ENCODE measurements at regions not wholly inside any gene's neighbourhood (a gene's known extent, or its start where the extent isn't known, plus 50 kb on each side); places are given as distances from the start of the nearest gene placed in this dataset.

DNA sequence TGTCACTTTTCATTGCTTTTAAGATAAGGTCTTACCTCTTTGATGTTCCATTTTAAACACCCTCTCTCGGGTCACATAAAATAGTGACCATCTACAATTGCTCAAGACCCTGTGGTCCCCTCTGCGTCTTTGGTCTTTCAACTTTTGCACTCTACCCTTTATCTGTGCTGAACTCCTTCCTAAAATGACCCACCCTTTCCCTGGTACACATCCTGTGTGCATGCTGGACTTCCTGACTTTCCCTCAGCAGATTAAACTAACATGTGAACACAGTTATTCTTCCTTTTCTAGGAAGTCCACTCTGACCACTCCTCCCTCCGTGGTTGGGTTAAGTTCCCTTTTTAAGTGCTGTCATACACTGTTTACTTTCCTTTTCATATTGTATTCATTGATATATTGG, 414.2 kb downstream of the GABRB3 start:
- H3K4me3 ChIP-seq (ENCODE audit: control extremely low read depth in 1 of 5, extremely low read depth in 1 of 5, insufficient read depth in 1 of 5, low read depth in 2 of 5, low read length in 4 of 5), result no peak overlapping the region

DNA sequence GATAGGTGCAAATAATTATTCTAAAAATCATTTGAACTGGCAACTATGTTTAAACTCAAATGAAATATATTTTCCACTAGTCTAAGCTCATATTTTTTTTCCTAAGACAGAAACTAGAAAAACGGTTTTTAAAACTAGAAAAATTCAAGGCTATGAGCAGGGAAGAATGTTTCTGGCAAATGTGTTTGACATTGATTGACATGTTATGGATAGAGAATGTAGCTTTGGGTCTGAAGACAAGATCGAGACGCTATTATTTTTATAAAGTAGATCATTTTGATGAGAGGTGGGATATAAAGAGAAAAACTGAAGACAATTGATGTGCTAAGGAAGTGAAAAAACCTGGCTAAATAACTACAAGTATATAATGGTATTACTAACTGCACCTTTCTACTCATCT, 415.2 kb downstream of the GABRB3 start:
- ATAC-seq (ENCODE audit: low read depth) (no peak), DNase-seq (no peak)
- intact Hi-C loops (cut with micrococcal nuclease), result no loop called here
- H3K27me3 Mint-ChIP-seq, result no peaks in the 10 kb centered on the region
- no peaks in the 10 kb centered on the region for H3K4me1 Mint-ChIP-seq
- H3K4me2 ChIP-seq (replicated peaks; ENCODE audit: low read depth, low read length, poor library complexity, severe bottlenecking), result no peak overlapping the region
- no peaks in the 10 kb centered on the region for H3K4me1 ChIP-seq (ENCODE audit: control insufficient read depth in 2 of 2, insufficient read depth in 2 of 2, low read length in 2 of 2)
- TF ChIP-seq EZH2 (IDR thresholded peaks at IDR 0.05; ENCODE audit: borderline replicate concordance, insufficient read depth, low read depth, low read length, poor library complexity, severe bottlenecking), result no peak
- TF ChIP-seq, protein P1, sequence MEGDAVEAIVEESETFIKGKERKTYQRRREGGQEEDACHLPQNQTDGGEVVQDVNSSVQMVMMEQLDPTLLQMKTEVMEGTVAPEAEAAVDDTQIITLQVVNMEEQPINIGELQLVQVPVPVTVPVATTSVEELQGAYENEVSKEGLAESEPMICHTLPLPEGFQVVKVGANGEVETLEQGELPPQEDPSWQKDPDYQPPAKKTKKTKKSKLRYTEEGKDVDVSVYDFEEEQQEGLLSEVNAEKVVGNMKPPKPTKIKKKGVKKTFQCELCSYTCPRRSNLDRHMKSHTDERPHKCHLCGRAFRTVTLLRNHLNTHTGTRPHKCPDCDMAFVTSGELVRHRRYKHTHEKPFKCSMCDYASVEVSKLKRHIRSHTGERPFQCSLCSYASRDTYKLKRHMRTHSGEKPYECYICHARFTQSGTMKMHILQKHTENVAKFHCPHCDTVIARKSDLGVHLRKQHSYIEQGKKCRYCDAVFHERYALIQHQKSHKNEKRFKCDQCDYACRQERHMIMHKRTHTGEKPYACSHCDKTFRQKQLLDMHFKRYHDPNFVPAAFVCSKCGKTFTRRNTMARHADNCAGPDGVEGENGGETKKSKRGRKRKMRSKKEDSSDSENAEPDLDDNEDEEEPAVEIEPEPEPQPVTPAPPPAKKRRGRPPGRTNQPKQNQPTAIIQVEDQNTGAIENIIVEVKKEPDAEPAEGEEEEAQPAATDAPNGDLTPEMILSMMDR (IDR thresholded peaks at IDR 0.05), result no peak
- no peak overlapping the region for H2AFZ ChIP-seq (ENCODE audit: insufficient read depth, low read depth, low read length, poor library complexity, severe bottlenecking)
- H3K27ac ChIP-seq (ENCODE audit: low read length in 2 of 2), result no peak overlapping the region
- no peak overlapping the region for H3K27ac Mint-ChIP-seq
- H3K79me2 ChIP-seq (ENCODE audit: control insufficient read depth, insufficient read depth, low read length), result no peaks in the 10 kb centered on the region
- no peaks in the 10 kb centered on the region for H3K36me3 ChIP-seq (replicated peaks in 1 of 2; ENCODE audit: control extremely low read depth in 1 of 2, control insufficient read depth in 1 of 2, extremely low read depth in 1 of 2, insufficient read depth in 2 of 2, low read length in 1 of 2)
- H3K27me3 ChIP-seq (replicated peaks in 1 of 4; ENCODE audit: control extremely low read depth in 1 of 4, control insufficient read depth in 3 of 4, insufficient read depth in 4 of 4, low read length in 3 of 4), result no peaks in the 10 kb centered on the region
- ChIA-PET POLR2A (no interaction called here), CTCF (no interaction called here)
- no peak overlapping the region for H3K4me3 ChIP-seq (ENCODE audit: control extremely low read depth in 1 of 5, extremely low read depth in 1 of 5, insufficient read depth in 1 of 5, low read depth in 2 of 5, low read length in 4 of 5)
- H3K9me3 Mint-ChIP-seq (ENCODE audit: insufficient read depth), result peaks cover 3% of the 10 kb centered on the region
- no peaks in the 10 kb centered on the region for H4K20me1 ChIP-seq (ENCODE audit: control insufficient read depth, insufficient read depth, low read length, poor library complexity, severe bottlenecking)
- peaks cover 0 to 12% (median 0%) of the 10 kb centered on the region in 3 donors for H3K9me3 ChIP-seq (ENCODE audit: control extremely low read depth in 1 of 3, control insufficient read depth in 2 of 3, insufficient read depth in 1 of 3, low read length in 2 of 3)
- no peak overlapping the region for H3K4me3 Mint-ChIP-seq
- H3K9ac ChIP-seq (ENCODE audit: low read length), result no peak overlapping the region
- WGBS (ENCODE audit: insufficient coverage), result no CpG with 5 or more reads among the region's 3 CpGs

More for the DNA sequence above, 414.2 kb downstream of the GABRB3 start:
- H3K27me3 Mint-ChIP-seq, result no peaks in the 10 kb centered on the region
- intact Hi-C loops (cut with micrococcal nuclease), result no loop called here
- no peak overlapping the region for H2AFZ ChIP-seq (ENCODE audit: insufficient read depth, low read depth, low read length, poor library complexity, severe bottlenecking)
- no peak overlapping the region for H3K9ac ChIP-seq (ENCODE audit: low read length)
- no peak overlapping the region for H3K27ac ChIP-seq (ENCODE audit: low read length in 2 of 2)
- H3K79me2 ChIP-seq (ENCODE audit: control insufficient read depth, insufficient read depth, low read length), result no peaks in the 10 kb centered on the region
- H3K4me2 ChIP-seq (replicated peaks; ENCODE audit: low read depth, low read length, poor library complexity, severe bottlenecking), result no peak overlapping the region
- TF ChIP-seq, protein P1 (IDR thresholded peaks at IDR 0.05), result no peak
- no peak for TF ChIP-seq EZH2 (IDR thresholded peaks at IDR 0.05; ENCODE audit: borderline replicate concordance, insufficient read depth, low read depth, low read length, poor library complexity, severe bottlenecking)
- H3K4me3 Mint-ChIP-seq, result no peak overlapping the region
- peaks cover 5% of the 10 kb centered on the region for H3K9me3 Mint-ChIP-seq (ENCODE audit: insufficient read depth)
- no peaks in the 10 kb centered on the region for H3K4me1 Mint-ChIP-seq
- no peaks in the 10 kb centered on the region for H3K4me1 ChIP-seq (ENCODE audit: control insufficient read depth in 2 of 2, insufficient read depth in 2 of 2, low read length in 2 of 2)
- ChIA-PET POLR2A (no interaction called here), CTCF (no interaction called here)
- WGBS (ENCODE audit: insufficient coverage), result 25% methylated on average over 2 of the region's 3 CpGs
- no peaks in the 10 kb centered on the region for H3K27me3 ChIP-seq (replicated peaks in 1 of 4; ENCODE audit: control extremely low read depth in 1 of 4, control insufficient read depth in 3 of 4, insufficient read depth in 4 of 4, low read length in 3 of 4)
- H3K27ac Mint-ChIP-seq, result no peak overlapping the region
- no peaks in the 10 kb centered on the region for H4K20me1 ChIP-seq (ENCODE audit: control insufficient read depth, insufficient read depth, low read length, poor library complexity, severe bottlenecking)
- DNase-seq (no peak), ATAC-seq (ENCODE audit: low read depth) (no peak)
- H3K9me3 ChIP-seq (ENCODE audit: control extremely low read depth in 1 of 3, control insufficient read depth in 2 of 3, insufficient read depth in 1 of 3, low read length in 2 of 3), result peaks cover 0 to 11% (median 0%) of the 10 kb centered on the region in 3 donors
- H3K36me3 ChIP-seq (replicated peaks in 1 of 2; ENCODE audit: control extremely low read depth in 1 of 2, control insufficient read depth in 1 of 2, extremely low read depth in 1 of 2, insufficient read depth in 2 of 2, low read length in 1 of 2), result no peaks in the 10 kb centered on the region
